Adipose tissue (tissue), 3 donors: ENCODE measurements at regions not wholly inside any gene's neighbourhood (a gene's known extent, or its start where the extent isn't known, plus 50 kb on each side); places are given as distances from the start of the nearest gene placed in this dataset.

ENCODE experiments used
- H3K27ac ChIP-seq: one replicate; pipeline ENCODE4 v1.5.1; 2013; ENCODE audit warnings: low read depth, low read length
- WGBS, 3 donors: extraction: QIAGEN DNeasy Blood & Tissue Kit; methylation state at CpG; one replicate each; pipeline ENCODE4 v1.1.7; 2013; 5-methylcytosine and 5-hydroxymethylcytosine counted together
- donor health status: healthy with polysubstance abuse.
- donor health status: Bipolar disorder and iron deficiency.
- donor health status: healthy.

DNA sequence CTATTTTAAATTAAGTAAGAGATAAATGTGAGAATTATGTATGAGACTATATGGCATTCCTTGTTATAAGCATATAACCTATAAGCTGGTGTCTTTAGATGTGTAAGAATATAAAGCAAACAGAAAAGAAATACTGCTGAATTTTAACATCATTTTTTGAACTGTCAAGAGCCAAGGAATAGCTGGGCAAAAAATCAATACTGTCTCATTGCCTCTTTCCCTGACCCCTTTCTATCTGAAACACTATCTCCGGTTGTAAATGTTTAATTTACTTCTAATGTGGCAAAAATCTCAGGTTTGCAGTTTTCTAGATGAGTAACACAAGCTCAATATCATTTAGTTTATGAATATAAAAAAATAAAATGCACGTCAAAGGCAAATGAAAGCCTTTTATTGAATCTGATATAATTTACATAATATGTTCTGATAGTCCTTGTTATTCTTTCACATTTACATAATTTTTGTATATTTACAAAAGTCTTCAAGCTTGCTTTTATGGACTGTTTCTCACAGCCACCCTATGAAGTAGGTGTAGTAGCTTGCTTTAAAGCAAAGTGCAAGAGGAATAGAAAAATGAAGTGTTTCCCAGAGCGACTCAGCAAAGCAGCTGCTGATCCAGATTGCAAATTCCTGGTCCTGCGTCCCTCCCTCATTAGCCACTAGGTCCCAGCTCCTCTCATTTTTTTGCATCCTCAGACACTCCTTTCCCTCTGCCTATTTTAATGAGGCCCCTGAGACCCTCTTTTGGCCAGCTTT lies 188.2 kb upstream of the RFC3 start:
- H3K27ac ChIP-seq, result no peak overlapping the region
- 59 to 85% (median 80%) methylated on average over 4 of the region's 4 CpGs for WGBS, 3 donors

DNA sequence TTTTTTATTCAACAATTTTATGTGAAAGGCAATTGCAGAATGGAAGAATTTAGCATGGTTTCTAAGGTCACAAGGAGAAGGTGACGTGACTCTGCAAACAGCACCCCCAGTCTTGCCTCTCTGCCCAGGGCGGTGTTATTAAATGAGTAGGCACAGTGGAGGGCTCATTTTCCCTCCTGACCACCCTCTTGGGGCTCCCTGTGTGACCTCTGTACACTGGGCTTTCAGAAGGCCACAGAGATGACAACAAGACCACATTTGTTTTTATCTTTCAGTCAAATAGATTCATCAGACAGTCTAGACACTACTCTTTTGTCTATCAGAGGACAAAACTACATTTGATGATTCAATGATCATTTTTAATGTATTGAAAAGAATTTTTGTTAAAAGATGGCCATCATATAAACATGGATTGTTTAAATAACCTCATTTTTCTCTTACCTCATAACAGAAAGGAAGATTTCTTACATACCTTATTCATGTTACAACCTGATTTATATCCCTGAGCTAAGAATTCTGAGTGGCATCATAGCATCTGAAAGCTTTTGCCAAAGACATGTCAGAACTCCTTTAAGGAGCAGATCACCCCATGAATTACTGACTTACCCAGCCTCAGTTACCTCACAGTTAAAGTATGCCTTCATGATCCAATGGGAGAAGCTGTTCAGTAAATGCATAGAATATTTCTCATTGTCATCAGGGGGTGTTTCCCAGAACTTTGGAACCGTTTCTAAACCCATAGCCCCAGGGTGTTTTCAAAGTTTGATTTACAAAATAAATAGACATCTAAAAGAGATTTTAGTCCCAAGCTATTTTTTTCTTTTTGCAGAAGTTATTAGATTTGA lies 184.0 kb upstream of the RFC3 start:
- H3K27ac ChIP-seq, result no peak overlapping the region

DNA sequence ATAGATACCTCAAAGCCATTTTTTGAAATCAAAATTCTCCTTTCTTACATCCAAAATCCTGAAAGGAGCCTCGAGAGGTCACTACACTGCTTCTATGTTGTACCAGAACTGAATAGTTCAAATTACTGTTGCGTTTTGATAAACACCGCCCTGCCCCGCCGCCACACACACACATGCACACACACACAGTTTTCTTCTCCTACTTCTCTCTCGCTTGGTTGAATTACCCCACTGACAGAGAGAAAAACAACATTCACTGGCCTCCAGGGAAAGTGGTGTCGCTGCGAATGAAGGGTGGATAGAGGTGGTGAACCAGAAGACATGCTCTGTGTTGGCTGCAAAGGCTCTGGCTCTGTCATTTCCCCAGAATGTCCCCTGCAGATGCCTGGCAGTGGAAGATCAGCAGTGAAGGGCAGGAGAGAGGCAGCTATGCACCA lies 183.4 kb upstream of the RFC3 start:
- 70 to 79% (median 71%) methylated on average over 8 of the region's 8 CpGs for WGBS, 3 donors

More for the DNA sequence above, 184.0 kb upstream of the RFC3 start:
- 69 to 81% (median 77%) methylated on average over 3 of the region's 3 CpGs for WGBS, 3 donors

DNA sequence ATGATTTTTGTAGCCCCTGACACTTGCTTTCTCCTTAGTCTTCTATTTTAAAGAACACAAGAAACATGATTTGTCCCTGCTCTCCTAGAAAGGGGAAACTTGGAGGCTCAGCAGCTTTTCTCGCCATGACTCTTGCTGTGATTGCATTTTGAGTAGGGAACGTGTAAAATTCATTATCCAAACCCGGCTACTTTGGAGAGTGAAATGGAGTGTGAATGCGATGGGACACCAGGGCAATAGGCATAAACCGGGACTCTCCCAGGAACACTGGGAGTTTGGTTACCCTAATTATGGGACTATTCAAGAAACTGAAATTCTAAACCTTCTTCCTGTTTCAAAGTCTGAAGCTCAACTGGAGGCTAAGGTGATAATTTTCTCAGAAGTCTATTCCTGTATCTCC lies 181.7 kb upstream of the RFC3 start:
- 84 to 85% (median 84%) methylated on average over 5 of the region's 5 CpGs for WGBS, 3 donors
- no peak overlapping the region for H3K27ac ChIP-seq

More for the DNA sequence above, 183.4 kb upstream of the RFC3 start:
- H3K27ac ChIP-seq, result no peak overlapping the region

DNA sequence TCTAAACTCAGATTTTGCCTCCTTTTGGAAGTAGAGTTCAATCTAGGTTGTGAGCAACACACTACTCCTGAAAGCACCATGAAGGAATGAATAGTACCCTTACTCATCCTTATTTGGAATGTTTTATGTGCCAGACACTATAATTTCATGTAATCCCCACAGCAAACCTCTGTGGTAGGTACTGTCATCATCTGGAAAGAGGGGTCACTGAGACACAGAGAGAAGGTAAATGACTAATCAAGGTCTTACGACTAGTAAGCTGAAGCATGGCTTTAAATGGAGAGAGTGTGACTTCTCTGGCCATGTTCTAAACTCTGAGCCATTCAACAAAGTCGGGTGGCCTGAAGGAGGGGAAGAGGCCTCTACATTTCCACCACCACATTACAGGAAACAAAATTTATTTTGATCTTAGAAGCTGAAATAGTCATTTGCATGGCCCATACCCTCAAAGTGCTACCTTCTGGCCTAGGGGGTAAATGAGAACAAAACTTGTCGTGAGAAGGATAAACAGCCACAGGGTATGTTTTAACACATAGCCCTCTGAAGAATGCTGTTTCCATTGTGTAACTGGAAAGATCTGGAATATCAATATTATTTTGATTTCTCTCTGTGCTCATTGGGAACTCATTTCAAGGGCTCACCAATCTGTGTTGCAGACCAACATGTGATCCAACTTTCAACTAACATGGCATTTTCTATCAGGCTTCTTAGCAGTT lies 180.8 kb upstream of the RFC3 start:
- no peak overlapping the region for H3K27ac ChIP-seq
- 87 to 95% (median 88%) methylated on average over 3 of the region's 3 CpGs for WGBS, 3 donors

DNA sequence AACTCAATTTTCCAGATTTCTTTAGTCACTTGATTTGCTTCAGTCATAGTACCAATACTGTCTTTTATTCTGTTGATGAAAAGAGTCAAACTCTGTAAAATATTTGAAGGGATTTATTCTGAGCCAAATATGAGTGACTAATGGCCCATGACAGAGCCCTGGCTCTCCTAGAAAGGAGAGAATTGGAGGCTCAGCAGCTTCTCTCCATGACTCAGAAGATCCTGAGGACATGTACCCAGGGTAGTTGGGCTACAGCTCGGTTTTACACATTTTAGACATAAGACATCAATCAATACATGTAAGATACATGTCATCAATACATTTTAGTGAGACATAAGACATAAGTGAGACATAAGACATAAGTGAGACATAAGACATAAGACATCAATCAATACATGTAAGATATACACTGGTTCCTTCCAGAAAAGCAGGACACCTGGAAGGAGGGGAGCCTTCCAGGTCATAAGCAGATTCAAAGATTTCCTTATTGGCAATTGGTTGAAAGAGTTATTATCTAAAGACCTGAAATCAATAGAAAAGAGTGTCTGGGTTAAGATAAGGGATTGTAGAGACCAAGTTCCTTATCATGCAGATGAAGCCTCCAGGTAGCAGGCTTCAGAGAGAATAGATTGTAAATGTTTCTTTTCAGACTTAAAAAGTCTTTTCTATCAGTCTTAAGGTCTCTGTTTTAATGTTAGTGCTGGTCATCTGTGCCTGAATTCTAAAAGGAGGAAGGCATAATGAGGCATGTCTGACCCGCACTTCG lies 179.8 kb upstream of the RFC3 start:
- no peak overlapping the region for H3K27ac ChIP-seq
- whole genome bisulfite sequencing, 3 donors, result 83 to 86% (median 86%) methylated on average over 3 of the region's 3 CpGs

DNA sequence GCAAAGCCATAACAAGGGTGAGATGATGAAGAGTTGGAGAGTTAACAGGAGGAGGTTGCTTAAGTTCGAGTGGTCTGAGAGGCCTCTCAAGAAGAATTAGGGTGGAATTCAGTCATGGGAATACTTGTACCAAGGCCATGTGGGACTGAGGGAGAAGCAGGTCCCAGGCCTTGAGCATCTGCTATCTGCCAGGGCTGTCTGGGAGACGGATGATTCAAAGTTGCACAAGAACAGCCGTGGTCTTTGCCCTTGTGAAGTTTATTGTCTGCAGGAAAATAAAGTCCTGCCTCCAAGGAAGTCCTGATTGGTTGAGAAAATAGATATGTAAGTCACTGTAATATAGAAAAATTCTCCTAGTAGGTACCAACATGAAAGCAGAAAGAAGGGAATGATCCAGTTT lies 178.8 kb upstream of the RFC3 start:
- no peak overlapping the region for H3K27ac ChIP-seq

DNA sequence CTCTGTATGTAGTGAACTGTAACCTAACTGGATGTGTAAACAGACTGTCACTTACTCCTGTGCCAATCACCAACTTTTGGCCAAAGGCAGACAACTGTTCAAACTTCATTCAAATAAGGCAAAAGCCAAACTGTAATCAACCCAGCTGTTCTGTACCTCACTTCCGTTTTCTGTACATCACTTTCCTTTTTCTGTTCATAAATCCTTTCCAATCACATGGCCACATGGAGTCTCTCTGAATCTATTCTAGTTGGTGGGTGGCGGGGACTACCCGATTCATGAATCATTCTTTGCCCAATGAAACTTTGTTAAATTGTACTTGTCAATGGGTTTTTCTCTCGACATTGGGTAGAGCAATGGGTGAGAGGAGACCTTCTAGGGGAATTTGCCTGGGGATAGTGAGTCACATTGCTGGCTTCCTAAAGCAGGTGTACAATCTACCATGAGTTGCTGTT lies 178.3 kb upstream of the RFC3 start:
- H3K27ac ChIP-seq, result no peak overlapping the region
- 90 to 94% (median 91%) methylated on average over 4 of the region's 4 CpGs for WGBS, 3 donors

More for the DNA sequence above, 178.8 kb upstream of the RFC3 start:
- WGBS, 3 donors, result 53 to 54% (median 54%) methylated on average over 3 of the region's 3 CpGs

DNA sequence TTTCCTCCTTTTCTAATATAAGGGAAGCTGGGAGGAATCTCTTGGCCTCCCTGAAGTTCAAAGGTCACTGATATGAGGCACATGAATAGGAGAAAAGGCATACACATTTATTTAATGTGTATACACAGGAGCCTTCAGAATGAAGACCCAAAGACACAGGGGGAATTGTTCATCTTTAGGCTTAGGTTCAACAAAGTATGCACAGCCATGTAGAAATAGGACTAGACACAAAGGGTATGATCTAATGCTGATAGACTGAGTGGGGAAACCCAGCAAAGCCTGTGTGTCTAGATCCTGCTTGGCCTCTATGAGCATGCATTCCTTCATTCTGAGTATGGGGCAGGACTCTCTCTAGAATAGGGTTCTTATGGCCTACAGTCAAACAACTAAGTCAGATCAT lies 177.1 kb upstream of the RFC3 start:
- H3K27ac ChIP-seq, result no peak overlapping the region

DNA sequence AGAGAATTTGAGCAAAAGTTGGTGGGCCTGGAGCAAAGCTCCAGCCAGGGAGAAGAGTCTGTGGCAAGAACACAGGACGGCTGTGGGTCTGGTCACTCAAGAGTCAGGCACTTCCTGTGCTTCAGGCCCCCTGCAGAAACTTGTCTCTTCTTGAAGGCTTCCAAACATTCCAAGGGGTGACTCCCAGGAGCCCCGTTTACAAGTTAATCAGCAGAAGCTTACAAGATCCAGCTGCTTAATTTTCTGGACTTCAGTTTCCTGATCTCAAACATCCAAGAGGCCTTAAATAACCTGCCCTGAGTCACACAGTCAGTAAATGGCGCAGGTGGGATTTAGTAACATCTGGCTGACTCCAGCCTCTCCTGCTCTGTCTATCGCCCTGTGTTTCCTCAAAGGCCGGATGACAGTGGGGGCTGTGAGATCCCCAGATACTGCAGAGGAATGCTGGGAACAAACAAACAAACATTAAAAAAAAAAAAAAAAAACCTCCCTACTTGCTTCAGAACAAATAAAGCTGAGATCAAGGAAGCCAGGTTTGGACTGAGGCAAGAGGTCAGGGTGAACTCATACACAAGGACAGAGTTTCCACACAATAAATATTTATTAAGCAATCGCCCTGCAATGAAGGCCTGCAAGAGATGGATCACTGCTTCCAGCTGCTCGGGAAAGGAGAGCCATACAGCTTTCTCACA lies 175.4 kb upstream of the RFC3 start:
- WGBS, 3 donors, result 35 to 47% (median 36%) methylated on average over 7 of the region's 7 CpGs
- H3K27ac ChIP-seq, result no peak overlapping the region

DNA sequence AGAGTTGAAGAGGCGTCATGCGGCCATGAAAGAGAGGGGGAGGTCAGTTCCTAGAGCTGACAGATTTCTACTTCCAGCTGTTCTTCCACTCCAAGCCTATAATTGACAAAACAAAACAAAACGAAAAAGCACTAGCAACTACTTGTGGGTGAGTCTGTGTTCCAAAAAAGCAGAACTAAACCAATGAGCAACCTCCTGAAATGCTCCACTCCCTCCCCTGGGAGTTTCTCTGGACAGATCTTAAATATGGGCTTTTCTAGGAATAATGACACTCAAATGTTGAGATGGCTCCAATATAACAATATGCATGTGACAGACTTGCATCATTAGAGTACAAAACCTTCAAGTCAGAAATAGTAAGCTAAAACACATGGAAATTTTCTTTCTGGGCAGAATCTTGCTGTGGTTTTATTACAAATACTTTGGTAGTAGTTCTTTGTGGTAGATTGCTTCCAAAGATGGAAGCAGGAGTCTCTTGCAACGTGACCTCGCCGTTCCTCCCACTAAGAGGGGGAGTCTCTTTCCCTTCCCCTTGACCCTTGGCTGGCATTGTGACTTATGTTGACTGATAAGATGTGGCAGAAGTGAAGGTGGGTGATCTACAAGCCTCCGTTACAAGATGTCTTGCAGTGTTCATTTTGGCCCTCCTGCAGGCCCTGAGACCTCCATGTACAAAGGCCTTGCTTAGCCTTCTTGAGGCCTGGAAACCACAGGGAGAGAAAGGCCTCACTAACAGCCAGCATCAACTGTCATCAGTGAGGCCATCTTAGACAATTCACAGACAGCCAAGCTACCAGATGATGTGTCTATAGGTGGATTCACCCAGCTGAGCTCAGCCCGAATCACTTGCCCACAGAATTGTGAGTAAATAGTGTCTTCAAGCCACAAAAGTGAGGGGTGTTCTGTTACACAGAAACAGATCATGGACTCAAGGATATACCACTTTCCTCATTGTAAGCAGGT lies 173.1 kb upstream of the RFC3 start:
- no peak overlapping the region for H3K27ac ChIP-seq
- 45 to 85% (median 50%) methylated on average over 8 of the region's 8 CpGs for WGBS, 3 donors

DNA sequence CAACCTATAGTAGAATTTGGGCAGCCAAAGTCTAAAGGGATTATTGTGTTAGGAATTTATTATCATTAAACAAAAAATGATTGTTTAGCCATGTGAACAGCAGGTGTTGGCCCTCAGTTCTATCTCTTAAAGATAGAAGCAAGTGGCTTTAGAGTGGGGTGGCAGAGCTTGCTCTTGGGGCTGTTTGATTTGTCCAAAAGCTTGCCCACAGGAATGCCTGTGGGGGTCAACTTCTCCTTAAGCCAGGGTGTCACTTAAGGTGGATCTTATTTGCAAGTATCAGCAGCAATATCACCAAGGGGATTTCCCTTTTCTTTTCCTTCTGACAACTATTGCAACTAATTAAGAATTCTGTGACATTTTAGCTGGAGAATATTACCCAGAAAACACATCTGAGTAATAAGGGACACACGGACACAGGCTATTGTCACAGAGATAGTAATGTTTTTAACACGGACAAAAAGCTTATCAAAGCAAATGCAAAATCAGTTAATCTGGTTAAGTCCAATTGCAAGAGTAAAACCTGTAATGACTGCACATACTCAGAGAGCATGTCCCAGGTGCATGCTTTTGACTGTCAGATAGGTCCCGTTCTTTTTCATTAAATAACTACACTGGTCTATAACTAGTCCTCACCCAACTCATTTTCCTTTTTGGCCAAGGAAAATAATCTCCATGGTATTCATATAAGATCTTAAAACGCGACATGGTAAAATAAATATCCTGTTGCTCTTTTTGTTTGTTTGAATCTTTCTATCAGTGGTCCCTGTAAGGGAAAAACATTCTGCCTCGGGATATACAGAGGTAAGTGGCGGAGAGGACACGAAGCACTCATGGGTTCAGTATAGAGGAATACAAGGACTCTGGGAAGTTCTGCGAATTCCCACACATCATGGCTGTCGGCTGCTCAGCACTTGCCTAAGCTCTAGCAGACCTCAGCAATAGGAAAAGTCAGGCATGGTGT lies 172.1 kb upstream of the RFC3 start:
- H3K27ac ChIP-seq, result no peak overlapping the region
- WGBS, 3 donors, result 79 to 90% (median 89%) methylated on average over 10 of the region's 10 CpGs

DNA sequence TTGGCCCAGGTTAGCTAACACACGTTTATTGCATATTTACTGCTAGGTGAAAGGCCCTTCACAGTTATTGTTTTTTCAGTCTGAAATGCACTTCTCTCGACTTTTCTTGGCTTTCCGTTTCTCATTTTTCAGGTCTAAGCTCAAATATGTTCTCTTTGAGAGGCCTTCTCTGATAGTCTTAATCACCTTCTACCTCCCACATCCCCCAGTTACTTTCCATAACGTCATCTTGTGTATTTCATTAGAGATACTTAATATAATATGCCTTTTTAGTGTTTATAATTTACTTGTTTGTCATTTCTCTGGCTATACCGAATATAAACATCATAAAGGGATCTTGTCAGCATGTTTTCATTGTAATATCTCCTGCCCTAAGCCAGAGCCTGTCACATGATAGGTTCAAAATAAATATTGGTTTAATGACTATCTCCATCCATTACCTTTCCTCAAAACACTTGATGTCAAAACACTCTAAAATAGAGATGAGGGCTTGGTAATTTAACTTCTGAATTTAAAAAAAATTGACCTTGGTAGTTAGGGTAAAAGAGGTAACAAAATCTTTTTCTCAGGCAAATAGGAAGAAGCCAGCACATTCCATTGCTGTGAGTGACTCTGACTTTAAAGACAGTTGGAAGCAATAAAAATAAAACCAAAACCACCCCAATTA lies 168.6 kb upstream of the RFC3 start:
- H3K27ac ChIP-seq, result no peak overlapping the region
- 71 to 76% (median 75%) methylated on average over 5 of the region's 5 CpGs for WGBS, 3 donors

DNA sequence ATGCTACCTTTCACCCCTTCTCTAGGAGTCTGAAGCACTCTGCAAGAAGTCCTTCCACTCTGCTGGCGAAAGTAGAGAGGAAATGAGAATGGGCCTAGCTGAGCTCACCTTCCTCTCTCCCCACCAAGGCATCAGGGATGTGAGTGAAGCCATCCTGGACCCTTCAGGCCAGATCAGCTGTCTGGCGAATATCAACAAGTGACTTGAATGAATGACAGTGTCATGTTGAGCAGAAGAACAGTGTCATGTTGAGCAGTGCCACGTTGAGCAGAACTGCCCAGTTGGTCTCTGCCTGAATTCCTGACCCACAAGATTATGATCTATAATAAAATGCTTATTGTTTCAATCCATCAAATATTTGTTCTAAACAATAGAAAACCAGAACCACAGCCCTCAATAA lies 166.2 kb upstream of the RFC3 start:
- 83 to 93% (median 88%) methylated on average over 3 of the region's 3 CpGs for WGBS, 3 donors
- no peak overlapping the region for H3K27ac ChIP-seq

DNA sequence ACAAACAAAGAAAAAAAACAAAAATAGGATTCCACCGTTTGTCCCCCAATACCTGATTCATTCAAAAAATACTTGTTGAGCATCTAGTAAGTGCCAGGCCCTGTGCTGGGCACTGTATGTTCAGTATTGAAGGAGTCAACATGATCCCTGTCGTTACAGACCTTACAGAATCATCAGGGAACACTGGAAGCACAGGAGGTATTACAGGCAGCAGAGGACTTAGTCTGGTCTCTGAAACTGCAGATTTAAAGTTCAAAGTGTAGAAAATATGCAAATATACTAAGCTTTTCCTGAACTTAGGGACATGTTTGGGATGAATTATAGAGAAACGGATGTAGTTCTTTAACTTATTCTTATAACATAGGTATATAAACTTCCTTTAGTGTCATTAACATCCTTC lies 160.7 kb upstream of the RFC3 start:
- H3K27ac ChIP-seq, result no peak overlapping the region
- WGBS, 3 donors, result 84 to 89% (median 85%) methylated on average over 3 of the region's 3 CpGs
